H9 (cell line): ENCODE measurements at regions not wholly inside any gene's neighbourhood (a gene's known extent, or its start where the extent isn't known, plus 50 kb on each side); places are given as distances from the start of the nearest gene placed in this dataset.

ENCODE experiments used
- DNase-seq: peaks from one replicate; pipeline ENCODE4 v3.0.0-alpha.2; 2017
- H2AFZ ChIP-seq: one replicate; pipeline ENCODE4 v1.6.1; 2013; ENCODE audit warnings: mild to moderate bottlenecking, low read length, control low read depth, moderate library complexity
- H2AK5ac ChIP-seq: 2 replicates; pipeline ENCODE4 v1.6.1; 2013; ENCODE audit warnings: low read length, control low read depth, mixed read lengths; ENCODE audit not compliant: insufficient read length
- H2BK120ac ChIP-seq: one replicate; pipeline ENCODE4 v1.6.1; 2013; ENCODE audit warnings: low read depth, mild to moderate bottlenecking, low read length, control low read depth, inconsistent platforms; ENCODE audit not compliant: poor library complexity, severe bottlenecking
- H2BK12ac ChIP-seq: 2 replicates; pipeline ENCODE4 v1.6.1; 2013; ENCODE audit warnings: low read length, control low read depth, mixed read lengths, low read depth; ENCODE audit not compliant: insufficient read length
- H2BK15ac ChIP-seq: 2 replicates; pipeline ENCODE4 v1.6.1; 2013; ENCODE audit warnings: low read depth, low read length, control low read depth
- H2BK20ac ChIP-seq: one replicate; pipeline ENCODE4 v1.6.1; 2013; ENCODE audit warnings: low read depth, mild to moderate bottlenecking, low read length, control low read depth, inconsistent platforms; ENCODE audit not compliant: poor library complexity, severe bottlenecking
- H2BK5ac ChIP-seq: 2 replicates; pipeline ENCODE4 v1.6.1; 2013; ENCODE audit warnings: low read length, control low read depth, mixed read lengths; ENCODE audit not compliant: insufficient read length
- H3K14ac ChIP-seq: 2 replicates; pipeline ENCODE4 v1.6.1; 2013; ENCODE audit warnings: low read length, control low read depth; ENCODE audit not compliant: insufficient read depth
- H3K18ac ChIP-seq: 2 replicates; pipeline ENCODE4 v1.6.1; 2013; ENCODE audit warnings: low read depth, mild to moderate bottlenecking, mixed read lengths, low read length, control low read depth; ENCODE audit not compliant: insufficient read length
- H3K23ac ChIP-seq: 2 replicates; pipeline ENCODE4 v1.6.1; 2013; ENCODE audit warnings: low read length, control low read depth, mixed read lengths, low read depth; ENCODE audit not compliant: insufficient read length
- H3K23me2 ChIP-seq: 2 replicates; pipeline ENCODE4 v1.6.1; 2013; ENCODE audit warnings: low read depth, mild to moderate bottlenecking, mixed read lengths, low read length, control low read depth; ENCODE audit not compliant: insufficient read length, poor library complexity, severe bottlenecking
- H3K27ac ChIP-seq: 2 replicates; pipeline ENCODE4 v1.5.1; 2013; ENCODE audit warnings: low read length, control low read depth, mixed read lengths, low read depth; ENCODE audit not compliant: insufficient read length
- H3K27me3 ChIP-seq: 2 replicates; pipeline ENCODE4 v1.6.1; 2013; ENCODE audit warnings: low read length, control low read depth, inconsistent platforms; ENCODE audit not compliant: insufficient read depth
- H3K4ac ChIP-seq: 2 replicates; pipeline ENCODE4 v1.6.1; 2013; ENCODE audit warnings: low read depth, mild to moderate bottlenecking, control low read depth, inconsistent platforms, low read length, moderate library complexity
- H3K4me1 ChIP-seq: 2 replicates; pipeline ENCODE4 v1.6.1; 2013; ENCODE audit warnings: low read length, control low read depth, inconsistent platforms; ENCODE audit not compliant: insufficient read depth
- H3K4me2 ChIP-seq: 2 replicates; pipeline ENCODE4 v1.6.1; 2013; ENCODE audit warnings: low read length, control low read depth, mixed read lengths; ENCODE audit not compliant: insufficient read length, insufficient read depth
- H3K56ac ChIP-seq: 2 replicates; pipeline ENCODE4 v1.6.1; 2013; ENCODE audit warnings: low read depth, mild to moderate bottlenecking, mixed read lengths, low read length, control low read depth; ENCODE audit not compliant: insufficient read length
- H3K79me1 ChIP-seq: 2 replicates; pipeline ENCODE4 v1.6.1; 2013; ENCODE audit warnings: low read depth, mild to moderate bottlenecking, moderate library complexity, low read length, control low read depth, inconsistent platforms; ENCODE audit not compliant: insufficient read depth, poor library complexity, severe bottlenecking
- H3K79me2 ChIP-seq: 2 replicates; pipeline ENCODE4 v1.6.1; 2013; ENCODE audit warnings: low read length, control low read depth, inconsistent platforms; ENCODE audit not compliant: insufficient read depth
- H3K9ac ChIP-seq: 2 replicates; pipeline ENCODE4 v1.6.1; 2013; ENCODE audit warnings: low read length, control low read depth, mixed read lengths; ENCODE audit not compliant: insufficient read length; ENCODE audit errors: extremely low read depth
- H3K9me3 ChIP-seq: one replicate; pipeline ENCODE4 v1.6.1; 2013; ENCODE audit warnings: low read depth, low read length, inconsistent platforms; ENCODE audit not compliant: control insufficient read depth
- H3T11ph ChIP-seq: one replicate; pipeline ENCODE4 v1.6.1; 2013; ENCODE audit warnings: mild to moderate bottlenecking, low read length, control low read depth, inconsistent platforms
- H4K20me1 ChIP-seq: one replicate; pipeline ENCODE4 v1.6.1; 2013; ENCODE audit not compliant: control insufficient read depth, insufficient read length, insufficient read depth
- H4K5ac ChIP-seq: 2 replicates; pipeline ENCODE4 v1.6.1; 2013; ENCODE audit warnings: low read depth, mild to moderate bottlenecking, mixed read lengths, low read length, control low read depth; ENCODE audit not compliant: insufficient read length
- H4K8ac ChIP-seq: replicated peaks from 2 replicates; pipeline ENCODE4 v1.6.1; 2013; ENCODE audit warnings: low read length, control low read depth, mixed read lengths, low read depth; ENCODE audit not compliant: insufficient read length
- H4K91ac ChIP-seq: 2 replicates; pipeline ENCODE4 v1.6.1; 2013; ENCODE audit warnings: low read depth, mild to moderate bottlenecking, moderate library complexity, mixed read lengths, low read length, control low read depth; ENCODE audit not compliant: insufficient read length
- H3K27ac Mint-ChIP-seq, 3 experiments: 2 replicates in 2 of 3; 3 replicates in 1 of 3; pipeline ENCODE4 v1.8.0; 2020 to 2021; ENCODE audit warnings: mixed read lengths in 3 of 3, mild to moderate bottlenecking in 1 of 3, moderate library complexity in 1 of 3
- H3K27me3 Mint-ChIP-seq: 2 replicates; pipeline ENCODE4 v1.8.0; 2021; ENCODE audit warnings: low read depth, mild to moderate bottlenecking, moderate library complexity, mixed read lengths
- H3K36me3 Mint-ChIP-seq, 3 experiments: 2 replicates in 2 of 3; 3 replicates in 1 of 3; pipeline ENCODE4 v1.8.0; 2020 to 2021; ENCODE audit warnings: low read depth in 3 of 3, mixed read lengths in 3 of 3; ENCODE audit not compliant: insufficient read depth in 1 of 3
- H3K4me1 Mint-ChIP-seq, 2 experiments: 2 replicates each; pipeline ENCODE4 v1.8.0; 2020; ENCODE audit warnings: mixed read lengths in 2 of 2
- H3K4me3 Mint-ChIP-seq, 2 experiments: 2 replicates in 1 of 2; 3 replicates in 1 of 2; pipeline ENCODE4 v1.8.0; 2020 to 2021; ENCODE audit warnings: mild to moderate bottlenecking in 2 of 2, mixed read lengths in 2 of 2, moderate library complexity in 1 of 2
- H3K9me3 Mint-ChIP-seq, 2 experiments: 2 replicates in 1 of 2; 3 replicates in 1 of 2; pipeline ENCODE4 v1.8.0; 2020; ENCODE audit warnings: mild to moderate bottlenecking in 2 of 2, mixed read lengths in 2 of 2, moderate library complexity in 1 of 2
- WGBS: extraction: QIAGEN DNeasy Blood & Tissue Kit; methylation state at CpG from one replicate; pipeline ENCODE4 v1.1.7; 2013; ENCODE audit warnings: missing lambda C conversion rate, low lambda C conversion rate, mixed read lengths; ENCODE audit not compliant: insufficient read length; ENCODE audit errors: extremely low coverage; 5-methylcytosine and 5-hydroxymethylcytosine counted together
- TF ChIP-seq, protein P1 (sequence below): fragments of 200-600 bp; sonication (generic); conservative IDR thresholded peaks from 3 replicates; pipeline ENCODE4 v1.8.0; 2021; ENCODE audit warnings: antibody characterized with exemption, mild to moderate bottlenecking

DNA sequence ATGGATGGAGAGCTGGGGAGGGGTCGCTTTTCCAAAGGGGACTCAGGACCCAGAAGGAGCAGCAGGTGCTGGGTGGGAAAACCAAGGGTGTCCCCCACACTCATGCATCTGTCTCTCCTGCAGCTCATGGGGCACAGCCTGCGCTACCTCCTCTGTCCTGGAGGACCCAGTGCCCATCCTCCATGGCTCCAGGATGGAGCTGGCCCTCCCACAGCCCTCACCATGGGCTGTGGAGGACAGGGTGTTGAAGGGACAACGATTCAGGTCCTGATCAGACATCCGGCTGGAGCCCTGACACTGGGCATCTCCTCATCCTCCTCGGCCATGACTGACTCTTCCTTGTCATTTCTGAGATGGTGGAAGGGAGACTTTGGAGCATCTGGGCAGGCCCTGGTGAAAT is 97.9 kb upstream of the SULF2 start:
- no peaks in the 10 kb centered on the region for H3K79me1 ChIP-seq
- no peaks in the 10 kb centered on the region for H3K23me2 ChIP-seq
- H2BK120ac ChIP-seq = no peak overlapping the region
- H4K91ac ChIP-seq = no peak overlapping the region
- H3K36me3 Mint-ChIP-seq = no peaks in the 10 kb centered on the region
- H3K4me1 ChIP-seq = no peaks in the 10 kb centered on the region
- H3K23ac ChIP-seq = no peak overlapping the region
- no peaks in the 10 kb centered on the region for H3K9me3 ChIP-seq
- no peaks in the 10 kb centered on the region for H3K79me2 ChIP-seq
- H2BK15ac ChIP-seq = no peak overlapping the region
- H2AK5ac ChIP-seq = no peak overlapping the region
- no peak overlapping the region for H3K4me3 Mint-ChIP-seq
- H4K20me1 ChIP-seq = no peaks in the 10 kb centered on the region
- no peak overlapping the region for H4K5ac ChIP-seq
- H2AFZ ChIP-seq = no peak overlapping the region
- WGBS = no CpG with 5 or more reads among the region's 5 CpGs
- no peak overlapping the region for H2BK12ac ChIP-seq
- peaks cover 6% of the 10 kb centered on the region for H3K27me3 Mint-ChIP-seq
- H3K4ac ChIP-seq = no peak overlapping the region
- H3K56ac ChIP-seq = no peak overlapping the region
- H3T11ph ChIP-seq = no peak overlapping the region
- H3K4me1 Mint-ChIP-seq = no peaks in the 10 kb centered on the region
- no peak overlapping the region for H3K27ac Mint-ChIP-seq
- no peak overlapping the region for H3K14ac ChIP-seq
- no peak overlapping the region for H3K9ac ChIP-seq
- no peak overlapping the region for H3K18ac ChIP-seq
- H2BK20ac ChIP-seq = no peak overlapping the region
- H3K9me3 Mint-ChIP-seq = peaks cover 0 to 3% of the 10 kb centered on the region in 2 experiments; a peak in 1 of 5 replicates
- no peak for DNase-seq
- no peaks in the 10 kb centered on the region for H3K27me3 ChIP-seq
- no peak overlapping the region for H4K8ac ChIP-seq
- H3K4me2 ChIP-seq = no peak overlapping the region
- no peak overlapping the region for H2BK5ac ChIP-seq
- H3K27ac ChIP-seq = no peak overlapping the region
- TF ChIP-seq, protein P1, sequence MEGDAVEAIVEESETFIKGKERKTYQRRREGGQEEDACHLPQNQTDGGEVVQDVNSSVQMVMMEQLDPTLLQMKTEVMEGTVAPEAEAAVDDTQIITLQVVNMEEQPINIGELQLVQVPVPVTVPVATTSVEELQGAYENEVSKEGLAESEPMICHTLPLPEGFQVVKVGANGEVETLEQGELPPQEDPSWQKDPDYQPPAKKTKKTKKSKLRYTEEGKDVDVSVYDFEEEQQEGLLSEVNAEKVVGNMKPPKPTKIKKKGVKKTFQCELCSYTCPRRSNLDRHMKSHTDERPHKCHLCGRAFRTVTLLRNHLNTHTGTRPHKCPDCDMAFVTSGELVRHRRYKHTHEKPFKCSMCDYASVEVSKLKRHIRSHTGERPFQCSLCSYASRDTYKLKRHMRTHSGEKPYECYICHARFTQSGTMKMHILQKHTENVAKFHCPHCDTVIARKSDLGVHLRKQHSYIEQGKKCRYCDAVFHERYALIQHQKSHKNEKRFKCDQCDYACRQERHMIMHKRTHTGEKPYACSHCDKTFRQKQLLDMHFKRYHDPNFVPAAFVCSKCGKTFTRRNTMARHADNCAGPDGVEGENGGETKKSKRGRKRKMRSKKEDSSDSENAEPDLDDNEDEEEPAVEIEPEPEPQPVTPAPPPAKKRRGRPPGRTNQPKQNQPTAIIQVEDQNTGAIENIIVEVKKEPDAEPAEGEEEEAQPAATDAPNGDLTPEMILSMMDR = no peak
